ENCODE measurements at regions not wholly inside any gene's neighbourhood (a gene's known extent, or its start where the extent isn't known, plus 50 kb on each side); places are given as distances from the start of the nearest gene placed in this dataset.

- no peak for TF ChIP-seq CTCF (conservative IDR thresholded peaks at IDR 0.05; ENCODE audit: low read depth, low read length)
- no peak for TF ChIP-seq EZH2 (IDR thresholded peaks at IDR 0.05; ENCODE audit: borderline replicate concordance, low read depth, low read length, poor library complexity, severe bottlenecking)
These were observed 1477.8 kb downstream of the C4orf33 start for GRCh38 chr4:130573742-130574141.

Measured in A673 (cell line).